Ascending aorta (tissue), 2 donors: ENCODE measurements at regions not wholly inside any gene's neighbourhood (a gene's known extent, or its start where the extent isn't known, plus 50 kb on each side); places are given as distances from the start of the nearest gene placed in this dataset.

Experiments used
- DNase-seq, 2 donors: peaks; one replicate each; pipeline ENCODE4 v3.0.0-alpha.2; 2019; ENCODE audit warnings: low spot score in 2 of 2
- H3K27ac ChIP-seq, 2 donors: fragments of 200-600 bp; sonication (generic); one replicate each; pipeline ENCODE4 v1.5.1; 2016 to 2017; ENCODE audit warnings: mild to moderate bottlenecking in 1 of 2
- H3K27me3 ChIP-seq: fragments of 200-600 bp; sonication (generic); one replicate; pipeline ENCODE4 v1.5.1; 2017
- H3K36me3 ChIP-seq, 2 donors: fragments of 200-600 bp; sonication (generic); one replicate each; pipeline ENCODE4 v1.5.1; 2016
- H3K4me1 ChIP-seq, 2 donors: fragments of 200-600 bp; sonication (generic); one replicate each; pipeline ENCODE4 v1.5.1; 2016 to 2017; ENCODE audit warnings: mild to moderate bottlenecking in 1 of 2
- H3K4me3 ChIP-seq, 2 donors: fragments of 200-600 bp; sonication (generic); one replicate each; pipeline ENCODE4 v1.5.1; 2016 to 2017; ENCODE audit warnings: mild to moderate bottlenecking in 1 of 2
- H3K9me3 ChIP-seq, 2 donors: fragments of 200-600 bp; sonication (generic); one replicate each; pipeline ENCODE4 v1.5.1; 2016
- CTCF ChIP-seq, 3 experiments: fragments of 200-600 bp in 2 of 3; fragments of 450-650 bp in 1 of 3; sonication (generic) in 2 of 3; IDR thresholded peaks; one replicate each; pipeline ENCODE4 v1.5.1; 2016 to 2019; ENCODE audit warnings: antibody characterized with exemption in 3 of 3, mild to moderate bottlenecking in 1 of 3, moderate library complexity in 1 of 3
- intact Hi-C: fragments of 100-400 bp; cut with DNase I; formaldehyde crosslinking; loops from one replicate; pipeline ENCODE4 v1.15.1; 2023

DNA sequence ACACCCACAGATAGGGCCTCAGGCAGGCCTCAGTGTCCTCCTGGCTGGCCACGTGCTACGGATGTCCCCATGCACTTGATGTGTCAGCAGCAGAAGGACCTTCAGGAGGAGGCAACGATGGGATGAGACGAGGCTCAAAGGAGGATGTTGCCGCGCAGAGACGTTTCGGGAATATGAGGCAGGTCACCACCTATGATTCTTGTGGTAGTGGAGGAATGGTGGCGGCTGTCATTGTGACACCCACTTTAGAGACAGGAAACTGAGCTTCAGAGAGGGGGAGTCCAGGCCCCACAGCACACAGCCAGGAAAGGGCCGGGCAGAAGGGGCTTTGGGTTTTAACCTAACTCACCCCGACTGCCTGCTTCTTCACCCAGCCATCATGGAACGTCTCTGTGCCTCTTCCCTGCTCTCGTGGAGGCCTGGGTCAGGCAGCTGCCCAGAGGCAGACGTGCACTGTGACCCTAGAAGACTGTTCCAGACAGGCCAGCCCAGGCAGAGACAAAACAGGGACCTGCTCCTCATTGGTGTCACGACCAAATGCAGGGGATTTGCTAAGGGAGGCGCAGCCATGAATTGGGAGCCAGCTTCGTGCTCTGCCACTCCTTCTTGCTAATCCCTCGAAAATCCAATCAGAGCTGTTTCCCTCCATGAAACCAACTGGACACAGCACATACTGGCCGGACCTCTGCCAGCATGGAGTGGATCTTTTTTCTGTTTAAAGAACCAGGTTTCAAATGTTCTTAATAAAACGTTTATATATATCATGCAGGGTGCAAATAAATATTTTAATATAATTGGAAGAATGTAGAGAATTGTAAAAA, 169.2 kb downstream of the ASB1 start:
- intact Hi-C loops, result loop anchor here (2.0 to 10.0 kb wide), 2 partner anchors 89 to 269 kb away; no protein-coding TSS in a partner anchor
- no peaks in the 10 kb centered on the region for H3K27me3 ChIP-seq
- no peak for DNase-seq
- no peak for TF ChIP-seq CTCF (IDR thresholded peaks at IDR 0.05)
- H3K9me3 ChIP-seq, result no peaks in the 10 kb centered on the region
- peak overlapping the region; percentile 89 to 95 for H3K27ac ChIP-seq
- H3K4me1 ChIP-seq, result peaks cover 9 to 20% of the 10 kb centered on the region in 2 donors
- no peaks in the 10 kb centered on the region for H3K36me3 ChIP-seq
- H3K4me3 ChIP-seq, result no peak overlapping the region

GRCh38 chr2:238596571-238597551, 170.1 kb downstream of the ASB1 start:
- Histone ChIP-seq H3K9me3 (no peaks in the 10 kb centered on the region), H3K27ac (peak overlapping the region; percentile 89 to 95), H3K4me1 (peaks cover 9 to 28% of the 10 kb centered on the region in 2 donors), H3K4me3 (no peak overlapping the region), H3K27me3 (no peaks in the 10 kb centered on the region), H3K36me3 (no peaks in the 10 kb centered on the region)
- TF ChIP-seq CTCF (IDR thresholded peaks at IDR 0.05), result no peak
- peak; percentile 40 to 90 for DNase-seq
- intact Hi-C loops, result loop anchor here (1.0 to 10.0 kb wide), 3 partner anchors 88 to 268 kb away; no protein-coding TSS in a partner anchor

GRCh38 chr2:238597638-238598528, 171.2 kb downstream of the ASB1 start:
- Histone ChIP-seq H3K36me3 (no peaks in the 10 kb centered on the region), H3K9me3 (no peaks in the 10 kb centered on the region), H3K4me1 (peaks cover 9 to 35% of the 10 kb centered on the region in 2 donors), H3K27me3 (no peaks in the 10 kb centered on the region), H3K4me3 (no peak overlapping the region), H3K27ac (peak overlapping the region; percentile 89 to 95)
- intact Hi-C loops, result loop anchor here (1.0 to 10.0 kb wide), 3 partner anchors 87 to 267 kb away; no protein-coding TSS in a partner anchor
- no peak for TF ChIP-seq CTCF (IDR thresholded peaks at IDR 0.05)
- DNase-seq, result no peak

GRCh38 chr2:238598802-238599530, 172.2 kb downstream of the ASB1 start:
- no peak for TF ChIP-seq CTCF (IDR thresholded peaks at IDR 0.05)
- intact Hi-C loops, result loop anchor here (10.0 kb wide), 1 partner anchor 266 kb away; no protein-coding TSS in a partner anchor
- no peak for DNase-seq
- Histone ChIP-seq H3K9me3 (no peaks in the 10 kb centered on the region), H3K4me3 (no peak overlapping the region), H3K36me3 (no peaks in the 10 kb centered on the region), H3K4me1 (peaks cover 9 to 40% of the 10 kb centered on the region in 2 donors), H3K27me3 (no peaks in the 10 kb centered on the region), H3K27ac (peak overlapping the region; percentile 89 to 95)
